SU-DHL-6 (cell line): ENCODE measurements at regions not wholly inside any gene's neighbourhood (a gene's known extent, or its start where the extent isn't known, plus 50 kb on each side); places are given as distances from the start of the nearest gene placed in this dataset.

ENCODE experiments used
- H2AFZ ChIP-seq: fragments of 200-600 bp; sonication (generic); 2 replicates; pipeline ENCODE4 v1.6.1; 2014; ENCODE audit warnings: low read depth, mild to moderate bottlenecking, moderate library complexity, mixed read lengths, antibody characterized with exemption, low read length; ENCODE audit not compliant: severe bottlenecking
- H3F3A ChIP-seq: fragments of 200-600 bp; shearing (Covaris generic); 2 replicates; pipeline ENCODE4 v1.6.0; 2016; ENCODE audit warnings: antibody characterized with exemption, mild to moderate bottlenecking; ENCODE audit not compliant: insufficient read depth
- H3K27ac ChIP-seq: fragments of 200-600 bp; sonication (generic); 2 replicates; pipeline ENCODE4 v1.5.1; 2016; ENCODE audit warnings: low read depth, mild to moderate bottlenecking, low read length, moderate library complexity, mixed read lengths
- H3K27me3 ChIP-seq: fragments of 200-600 bp; sonication (generic), shearing (Covaris generic); 2 replicates; pipeline ENCODE4 v1.6.0; 2014; ENCODE audit warnings: mild to moderate bottlenecking, low read length
- H3K36me3 ChIP-seq: fragments of 200-600 bp; sonication (generic); 2 replicates; pipeline ENCODE4 v1.6.1; 2014; ENCODE audit warnings: mild to moderate bottlenecking, low read length, mixed read lengths
- H3K4me2 ChIP-seq: fragments of 300-600, 200-600 bp; shearing (Covaris generic), sonication (generic); 2 replicates; pipeline ENCODE4 v1.6.0; 2014; ENCODE audit warnings: low read length, low read depth, mild to moderate bottlenecking; ENCODE audit not compliant: poor library complexity, severe bottlenecking
- H3K4me3 ChIP-seq: fragments of 200-600 bp; sonication (generic); 2 replicates; pipeline ENCODE4 v1.5.1; 2014; ENCODE audit warnings: antibody characterized with exemption, low read length, mild to moderate bottlenecking, mixed read lengths; ENCODE audit not compliant: insufficient read depth, poor library complexity, severe bottlenecking
- H3K79me2 ChIP-seq: fragments of 200-600 bp; sonication (generic); 2 replicates; pipeline ENCODE4 v1.6.1; 2014; ENCODE audit warnings: mild to moderate bottlenecking, low read length, moderate library complexity; ENCODE audit not compliant: insufficient read depth
- H3K9ac ChIP-seq: fragments of 200-600 bp; sonication (generic); 2 replicates; pipeline ENCODE4 v1.7.0; 2014; ENCODE audit warnings: mild to moderate bottlenecking, low read length
- H3K9me2 ChIP-seq: fragments of 200-600 bp; sonication (generic); replicated peaks from 2 replicates; pipeline ENCODE4 v1.6.1; 2014; ENCODE audit warnings: low read length; ENCODE audit not compliant: insufficient read depth
- H3K9me3 ChIP-seq: fragments of 200-600 bp; sonication (generic); 2 replicates; pipeline ENCODE4 v1.6.1; 2014; ENCODE audit warnings: low read length, mixed read lengths; ENCODE audit not compliant: insufficient read depth
- H4K20me1 ChIP-seq: fragments of 200-600 bp; sonication (generic); 2 replicates; pipeline ENCODE4 v1.6.1; 2014; ENCODE audit warnings: low read depth, mild to moderate bottlenecking, antibody characterized with exemption, low read length, moderate library complexity, mixed read lengths
- CTCF ChIP-seq: fragments of 200-600 bp; sonication (generic); IDR thresholded peaks from one replicate; pipeline ENCODE4 v1.5.1; 2017; ENCODE audit warnings: antibody characterized with exemption, mild to moderate bottlenecking, low read length, moderate library complexity; ENCODE audit not compliant: insufficient read depth, poor library complexity, severe bottlenecking
- EZH2phosphoT487 ChIP-seq: fragments of 200-600 bp; sonication (generic), shearing (Covaris generic); conservative IDR thresholded peaks from 2 replicates; pipeline ENCODE4 v1.6.1; 2018; ENCODE audit warnings: mild to moderate bottlenecking, antibody characterized with exemption, low read length, moderate library complexity, mixed read lengths

GRCh38 chr17:6915620-6916019, 80.2 kb upstream of the ALOX12 start:
- no peaks in the 10 kb centered on the region for H3K9me3 ChIP-seq
- H3K4me2 ChIP-seq = no peak overlapping the region
- H3K9me2 ChIP-seq = no peaks in the 10 kb centered on the region
- no peak overlapping the region for H3K9ac ChIP-seq
- no peaks in the 10 kb centered on the region for H4K20me1 ChIP-seq
- H3K27me3 ChIP-seq = no peaks in the 10 kb centered on the region
- no peaks in the 10 kb centered on the region for H3F3A ChIP-seq
- no peaks in the 10 kb centered on the region for H3K79me2 ChIP-seq
- H3K4me3 ChIP-seq = no peak overlapping the region
- no peaks in the 10 kb centered on the region for H3K36me3 ChIP-seq
- TF ChIP-seq CTCF = no peak
- H2AFZ ChIP-seq = no peak overlapping the region
- no peak overlapping the region for H3K27ac ChIP-seq

DNA sequence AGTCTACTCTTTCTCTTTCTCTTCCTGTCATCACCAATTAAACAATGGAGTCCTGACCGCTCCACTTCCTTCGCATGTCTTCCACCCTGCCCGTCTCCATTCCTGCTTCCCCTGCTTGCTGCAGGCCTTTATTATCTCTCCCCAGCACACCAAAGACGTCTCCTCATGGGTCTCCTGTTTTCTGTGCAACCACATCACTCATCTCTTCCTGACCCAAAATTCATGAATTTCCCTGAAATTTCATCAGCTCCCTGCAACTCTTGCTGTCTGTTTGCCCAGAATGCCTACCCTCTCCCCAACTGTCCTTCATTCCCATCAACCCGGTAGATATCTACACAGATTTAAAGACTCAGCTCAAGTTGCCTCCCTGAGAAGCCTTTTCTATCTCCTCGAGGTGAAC, 76.7 kb upstream of the ALOX12 start:
- Histone ChIP-seq H3K4me2 (no peak overlapping the region), H3K9me3 (no peaks in the 10 kb centered on the region), H3K36me3 (no peaks in the 10 kb centered on the region), H3K9me2 (no peaks in the 10 kb centered on the region), H2AFZ (no peak overlapping the region), H3K79me2 (no peaks in the 10 kb centered on the region), H3K27ac (no peak overlapping the region), H3F3A (no peaks in the 10 kb centered on the region), H4K20me1 (no peaks in the 10 kb centered on the region), H3K9ac (no peak overlapping the region), H3K27me3 (no peaks in the 10 kb centered on the region), H3K4me3 (no peak overlapping the region)
- TF ChIP-seq EZH2phosphoT487 (no peak), CTCF (no peak)

GRCh38 chr17:6923385-6923784, 72.5 kb upstream of the ALOX12 start:
- Histone ChIP-seq H3K9ac (no peak overlapping the region), H3K9me3 (no peaks in the 10 kb centered on the region), H3K4me2 (no peak overlapping the region), H4K20me1 (no peaks in the 10 kb centered on the region), H3F3A (no peaks in the 10 kb centered on the region), H3K9me2 (no peaks in the 10 kb centered on the region), H3K36me3 (no peaks in the 10 kb centered on the region), H3K27ac (no peak overlapping the region), H3K4me3 (no peak overlapping the region), H3K27me3 (no peaks in the 10 kb centered on the region), H2AFZ (no peak overlapping the region), H3K79me2 (no peaks in the 10 kb centered on the region)
- no peak for TF ChIP-seq CTCF
- no peak for TF ChIP-seq EZH2phosphoT487

GRCh38 chr17:6924208-6924607, 71.6 kb upstream of the ALOX12 start:
- TF ChIP-seq CTCF (no peak), EZH2phosphoT487 (no peak)
- no peaks in the 10 kb centered on the region for H3F3A ChIP-seq
- H3K79me2 ChIP-seq = no peaks in the 10 kb centered on the region
- no peaks in the 10 kb centered on the region for H3K36me3 ChIP-seq
- H4K20me1 ChIP-seq = no peaks in the 10 kb centered on the region
- H3K27me3 ChIP-seq = no peaks in the 10 kb centered on the region
- H2AFZ ChIP-seq = no peak overlapping the region
- no peaks in the 10 kb centered on the region for H3K9me2 ChIP-seq
- H3K27ac ChIP-seq = no peak overlapping the region
- H3K4me2 ChIP-seq = no peak overlapping the region
- no peak overlapping the region for H3K4me3 ChIP-seq
- no peak overlapping the region for H3K9ac ChIP-seq
- H3K9me3 ChIP-seq = no peaks in the 10 kb centered on the region
